ENCODE measurements at regions not wholly inside any gene's neighbourhood (a gene's known extent, or its start where the extent isn't known, plus 50 kb on each side); places are given as distances from the start of the nearest gene placed in this dataset.

- TF ChIP-seq EP300 (IDR thresholded peaks at IDR 0.05) (no peak), RFX5 (IDR thresholded peaks at IDR 0.05) (no peak), HOXB13 (CRISPR knock-in tag; IDR thresholded peaks at IDR 0.05; ENCODE audit: low read depth) (no peak), POLR2A (IDR thresholded peaks at IDR 0.05; ENCODE audit: low read length) (no peak), RAD21 (conservative IDR thresholded peaks at IDR 0.05 in 1 of 2, IDR thresholded peaks at IDR 0.05 in 1 of 2) (no peak), REST (IDR thresholded peaks at IDR 0.05) (no peak), SMC3 (IDR thresholded peaks at IDR 0.05) (no peak), ZFP36 (IDR thresholded peaks at IDR 0.05; ENCODE audit: borderline replicate concordance, partially characterized antibody) (no peak), CEBPB (IDR thresholded peaks at IDR 0.05) (no peak)
- TF ChIP-seq, protein P1, sequence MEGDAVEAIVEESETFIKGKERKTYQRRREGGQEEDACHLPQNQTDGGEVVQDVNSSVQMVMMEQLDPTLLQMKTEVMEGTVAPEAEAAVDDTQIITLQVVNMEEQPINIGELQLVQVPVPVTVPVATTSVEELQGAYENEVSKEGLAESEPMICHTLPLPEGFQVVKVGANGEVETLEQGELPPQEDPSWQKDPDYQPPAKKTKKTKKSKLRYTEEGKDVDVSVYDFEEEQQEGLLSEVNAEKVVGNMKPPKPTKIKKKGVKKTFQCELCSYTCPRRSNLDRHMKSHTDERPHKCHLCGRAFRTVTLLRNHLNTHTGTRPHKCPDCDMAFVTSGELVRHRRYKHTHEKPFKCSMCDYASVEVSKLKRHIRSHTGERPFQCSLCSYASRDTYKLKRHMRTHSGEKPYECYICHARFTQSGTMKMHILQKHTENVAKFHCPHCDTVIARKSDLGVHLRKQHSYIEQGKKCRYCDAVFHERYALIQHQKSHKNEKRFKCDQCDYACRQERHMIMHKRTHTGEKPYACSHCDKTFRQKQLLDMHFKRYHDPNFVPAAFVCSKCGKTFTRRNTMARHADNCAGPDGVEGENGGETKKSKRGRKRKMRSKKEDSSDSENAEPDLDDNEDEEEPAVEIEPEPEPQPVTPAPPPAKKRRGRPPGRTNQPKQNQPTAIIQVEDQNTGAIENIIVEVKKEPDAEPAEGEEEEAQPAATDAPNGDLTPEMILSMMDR (IDR thresholded peaks at IDR 0.05): no peak
Measured at GRCh38 chr10:107275806-107276205, 111.3 kb upstream of the SORCS1 start.
